ENCODE measurements at regions not wholly inside any gene's neighbourhood (a gene's known extent, or its start where the extent isn't known, plus 50 kb on each side); places are given as distances from the start of the nearest gene placed in this dataset.

DNA sequence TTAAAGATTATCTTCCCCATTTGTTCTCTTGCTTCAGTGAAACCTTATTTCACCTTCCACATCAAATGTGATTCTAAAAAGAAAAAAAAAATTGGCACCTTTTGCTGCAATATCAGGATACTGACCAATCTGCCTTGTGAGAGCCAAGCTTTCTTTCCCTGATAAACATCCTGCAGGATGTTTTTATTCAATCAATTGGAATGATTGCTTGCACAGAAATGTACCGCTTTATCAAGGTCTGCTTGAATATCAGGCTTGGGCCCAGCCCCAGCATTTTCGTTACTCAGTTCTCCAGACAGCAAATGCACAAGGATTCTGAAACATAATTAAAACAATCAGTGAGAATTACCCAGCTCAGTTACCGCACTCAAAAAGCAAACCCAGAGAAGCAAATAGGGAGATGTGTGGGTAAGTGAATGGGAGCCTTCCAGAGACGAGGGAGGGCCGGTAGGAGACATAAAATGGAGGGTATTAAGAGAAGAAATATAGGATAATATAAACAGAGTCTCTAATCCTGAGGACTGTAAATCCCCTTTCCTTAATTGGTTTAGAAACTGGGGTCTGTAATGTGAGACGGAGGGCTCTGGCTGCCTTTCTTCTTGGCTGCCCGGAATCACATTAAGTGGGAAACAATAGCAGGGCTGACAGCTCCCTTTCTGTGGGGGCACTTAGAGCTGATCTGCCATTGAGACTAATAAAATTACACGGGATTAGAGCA, 291.8 kb downstream of the ICOS start:
- DNase-seq: no peak

GRCh38 chr2:204234248-204234647, 297.7 kb downstream of the ICOS start:
- no peak for DNase-seq

- no peak for DNase-seq
Measured at GRCh38 chr2:204234879-204235278, 298.3 kb downstream of the ICOS start.

DNA sequence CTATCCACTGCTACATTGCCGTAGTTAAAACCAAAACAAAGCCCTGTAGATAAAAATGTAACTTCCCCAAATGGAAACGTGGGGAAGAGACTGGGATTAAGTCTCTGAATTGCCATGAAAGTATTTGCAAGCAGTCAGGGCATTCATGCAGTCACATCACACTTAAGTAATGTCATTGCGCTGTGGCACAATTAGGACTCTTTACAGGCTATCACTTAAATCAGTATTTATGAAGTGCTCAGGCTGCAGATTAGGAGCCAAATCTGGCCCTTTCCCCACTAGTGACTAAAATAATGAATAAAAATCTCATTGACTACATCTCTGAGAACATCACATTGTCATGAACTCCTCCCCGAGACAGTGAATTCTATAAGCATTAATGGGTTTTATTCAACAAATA, 300.9 kb downstream of the ICOS start:
- no peak for DNase-seq

GRCh38 chr2:204239411-204240165, 303.0 kb downstream of the ICOS start:
- DNase-seq: no peak

DNA sequence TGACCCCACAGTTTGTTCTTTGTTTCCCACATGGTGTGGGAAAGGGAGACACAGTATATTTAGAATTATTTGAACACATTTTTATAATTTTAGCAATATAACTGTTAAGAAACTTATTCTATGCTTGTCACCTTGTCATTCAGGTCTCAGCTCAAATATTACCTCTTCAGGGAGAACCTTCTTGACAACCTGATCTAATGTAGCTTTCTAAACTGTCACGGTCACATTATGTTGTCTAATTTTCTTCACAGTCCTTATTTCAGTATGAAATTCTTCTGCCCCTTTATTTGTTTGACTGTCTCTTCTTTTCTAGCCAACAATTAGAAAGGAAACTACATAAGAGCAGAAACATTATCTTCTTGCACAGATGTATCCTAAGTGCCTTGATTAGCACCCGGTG, 304.3 kb upstream of the PARD3B start:
- no peak for DNase-seq

GRCh38 chr2:204249437-204249836, 295.8 kb upstream of the PARD3B start:
- no peak for DNase-seq

- DNase-seq: no peak
Measured at GRCh38 chr2:204250692-204251091, 294.6 kb upstream of the PARD3B start.

DNA sequence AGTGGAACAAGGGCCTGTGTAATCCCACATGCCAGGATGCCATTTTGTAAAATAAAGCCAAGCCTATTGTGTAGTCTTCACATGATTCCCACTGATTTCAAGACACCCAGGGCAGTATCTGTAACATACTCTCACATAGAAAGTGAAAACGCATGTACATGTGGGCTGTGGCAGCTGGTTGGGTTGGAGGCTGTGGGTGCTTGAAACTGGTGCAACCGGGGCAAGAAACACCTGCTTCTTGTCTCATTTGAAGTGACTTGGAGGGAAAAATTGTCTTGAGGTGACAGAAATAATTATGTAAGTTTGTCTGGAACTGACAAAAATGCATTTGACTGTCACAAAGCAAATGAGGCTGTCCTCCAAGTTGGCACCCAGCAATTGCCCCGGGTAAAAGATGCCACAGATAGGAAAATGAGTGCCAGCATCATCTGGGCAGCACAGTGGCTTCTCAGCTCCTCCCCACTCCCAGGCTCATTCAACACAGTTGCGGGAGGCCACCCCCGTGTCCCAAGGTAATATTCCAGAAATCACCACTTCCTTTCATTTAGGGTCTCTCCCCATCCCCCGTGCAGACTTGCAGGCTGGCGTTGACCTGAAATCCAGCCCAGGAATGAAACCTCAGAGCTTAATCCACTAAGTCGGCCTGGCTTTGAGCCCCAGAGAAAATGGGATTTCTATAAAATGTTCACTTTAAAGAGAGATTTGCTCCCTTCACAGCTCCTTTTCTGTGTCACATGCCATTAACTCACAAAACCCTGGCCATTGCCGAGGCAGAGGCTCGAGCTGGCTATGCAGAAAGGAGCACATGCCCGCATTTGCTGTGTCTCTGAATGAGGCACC, 293.9 kb upstream of the PARD3B start:
- no peak for DNase-seq

- DNase-seq: no peak
Measured at GRCh38 chr2:204251998-204252376, 293.3 kb upstream of the PARD3B start.

DNA sequence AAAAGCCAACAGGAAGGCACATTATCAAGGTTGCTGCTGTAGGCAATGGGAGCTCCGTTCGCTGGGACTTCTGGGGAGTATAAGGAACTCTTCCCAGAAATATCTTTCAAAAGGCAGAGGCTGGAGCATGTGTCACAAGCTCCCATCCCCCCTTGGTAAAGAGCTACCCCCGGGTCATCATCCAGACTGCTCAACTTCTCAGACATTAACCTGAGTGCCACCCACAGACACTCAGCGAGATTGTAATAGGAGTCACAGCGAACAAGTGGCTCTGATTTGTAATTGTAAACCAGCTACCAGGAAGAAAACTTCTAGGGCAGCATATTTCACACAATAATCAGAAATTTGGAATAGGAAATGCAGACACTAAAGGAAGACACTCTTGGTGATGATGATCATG, 290.2 kb upstream of the PARD3B start:
- no peak for DNase-seq

DNA sequence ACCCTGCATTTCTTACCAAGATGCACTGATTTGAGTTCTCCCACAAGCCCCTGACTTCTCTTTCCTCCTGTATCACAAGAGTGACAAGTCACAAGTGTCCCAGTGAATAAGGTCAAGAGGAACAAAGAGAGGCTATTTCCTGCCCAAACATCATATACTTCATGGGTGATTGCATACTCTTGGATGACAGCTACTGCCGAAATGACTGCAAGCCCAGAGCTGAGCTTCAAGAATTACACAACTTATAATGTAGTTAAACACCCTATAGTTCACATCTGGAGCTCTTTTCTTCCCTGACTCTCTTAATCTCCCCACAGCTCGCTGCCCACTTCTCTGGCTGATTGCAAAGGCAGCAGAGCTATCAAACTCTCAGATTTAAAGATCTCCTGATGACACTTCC, 289.7 kb upstream of the PARD3B start:
- DNase-seq: no peak

DNA sequence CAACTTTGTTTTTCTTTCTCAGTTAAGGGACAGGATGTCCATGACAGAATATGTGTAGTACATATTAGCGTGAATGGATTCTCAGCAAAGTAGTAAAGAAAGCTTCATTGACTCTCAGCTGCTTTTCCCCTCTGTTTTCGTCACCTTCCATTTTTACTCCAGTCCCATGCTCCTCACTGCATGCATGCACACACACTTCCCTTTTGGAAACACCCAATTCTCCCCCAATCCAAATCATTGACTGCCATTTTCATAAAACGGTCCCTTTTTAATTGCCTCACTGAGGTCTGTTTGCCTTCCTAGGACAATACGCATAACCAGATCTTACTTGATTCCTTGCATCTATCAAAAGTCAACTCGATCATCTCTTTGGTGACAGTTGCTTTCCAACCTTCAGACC, 287.5 kb upstream of the PARD3B start:
- no peak for DNase-seq

DNA sequence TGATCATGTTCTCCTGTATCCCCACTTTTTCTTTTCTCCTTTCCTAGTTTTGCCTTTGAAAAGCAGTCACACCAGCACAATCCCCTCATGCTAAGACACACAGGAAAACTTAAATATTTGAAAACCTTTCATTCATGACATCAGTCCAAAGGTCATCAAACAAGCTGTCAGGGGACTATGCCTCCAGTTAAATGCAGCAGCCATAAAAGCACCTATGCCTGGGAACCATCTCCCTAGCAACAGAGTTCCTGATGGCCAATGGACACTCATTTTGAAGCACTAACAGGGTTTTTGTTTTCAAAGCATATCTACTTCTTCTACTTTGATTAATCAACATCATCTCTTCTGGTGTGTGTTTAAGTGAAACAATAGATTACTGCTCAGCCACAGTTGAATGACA, 286.4 kb upstream of the PARD3B start:
- no peak for DNase-seq

DNA sequence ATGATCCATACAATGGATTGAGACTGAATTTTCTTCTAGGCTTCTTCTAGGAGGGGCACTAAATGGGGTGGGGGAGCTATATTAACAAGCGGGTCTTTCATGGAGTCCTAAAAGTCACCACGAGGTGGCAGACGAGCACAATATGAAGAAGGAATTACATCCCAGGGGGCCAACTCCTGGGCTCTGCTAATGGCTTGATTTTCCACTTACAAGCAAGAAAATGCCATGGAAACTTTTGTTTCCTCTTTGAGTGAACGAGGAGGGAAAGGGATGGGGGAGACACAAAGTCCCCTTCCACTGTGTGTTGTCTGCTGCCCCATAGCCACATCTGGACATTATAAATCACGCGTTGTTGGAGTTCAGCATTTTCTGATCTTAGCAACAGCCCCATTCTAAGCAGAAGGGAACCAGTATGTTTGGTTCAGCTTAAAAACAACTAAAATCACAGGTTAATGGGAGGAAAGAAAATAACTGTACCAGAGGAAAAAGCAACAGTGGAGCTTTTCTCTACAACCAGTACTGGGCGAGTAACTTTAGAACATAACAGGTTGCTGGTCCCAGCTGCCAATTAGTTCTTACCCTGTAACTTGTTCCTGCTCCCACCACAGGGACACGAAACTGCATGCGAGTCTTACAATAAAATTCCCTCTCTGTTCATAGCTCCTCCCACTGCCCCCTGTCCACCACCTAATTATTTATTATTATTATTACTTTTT, 285.0 kb upstream of the PARD3B start:
- peak; percentile 87 for DNase-seq

GRCh38 chr2:204260901-204261300, 284.4 kb upstream of the PARD3B start:
- no peak for DNase-seq

- no peak for DNase-seq
Measured at GRCh38 chr2:204261846-204262245, 283.4 kb upstream of the PARD3B start.

- DNase-seq: no peak
Measured at GRCh38 chr2:204264085-204264553, 281.2 kb upstream of the PARD3B start.

DNA sequence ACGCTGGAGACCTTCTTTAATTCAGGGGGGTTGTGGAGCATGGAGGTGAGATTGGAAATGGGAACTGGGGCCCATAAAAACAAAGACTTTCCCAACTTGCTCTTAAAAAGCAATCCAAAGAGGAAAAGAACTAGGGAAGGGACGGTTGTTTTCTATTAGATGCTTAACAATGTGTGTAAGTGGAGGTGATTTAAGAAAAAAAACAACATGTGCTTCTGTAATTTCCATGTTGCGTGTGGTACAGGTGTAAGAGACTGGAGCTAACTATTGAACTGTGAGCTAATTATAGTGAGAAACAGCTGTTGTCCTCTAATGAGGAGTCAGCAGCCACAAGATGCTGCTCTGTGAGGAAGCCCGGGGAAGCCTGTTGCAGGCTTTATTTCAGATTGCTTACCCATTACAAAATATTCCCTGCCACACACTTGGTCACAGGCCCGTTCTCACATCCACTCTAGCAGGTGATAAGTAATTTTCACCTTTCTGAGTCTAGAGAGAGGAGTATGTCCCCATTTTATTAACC, 280.6 kb upstream of the PARD3B start:
- no peak for DNase-seq

DNA sequence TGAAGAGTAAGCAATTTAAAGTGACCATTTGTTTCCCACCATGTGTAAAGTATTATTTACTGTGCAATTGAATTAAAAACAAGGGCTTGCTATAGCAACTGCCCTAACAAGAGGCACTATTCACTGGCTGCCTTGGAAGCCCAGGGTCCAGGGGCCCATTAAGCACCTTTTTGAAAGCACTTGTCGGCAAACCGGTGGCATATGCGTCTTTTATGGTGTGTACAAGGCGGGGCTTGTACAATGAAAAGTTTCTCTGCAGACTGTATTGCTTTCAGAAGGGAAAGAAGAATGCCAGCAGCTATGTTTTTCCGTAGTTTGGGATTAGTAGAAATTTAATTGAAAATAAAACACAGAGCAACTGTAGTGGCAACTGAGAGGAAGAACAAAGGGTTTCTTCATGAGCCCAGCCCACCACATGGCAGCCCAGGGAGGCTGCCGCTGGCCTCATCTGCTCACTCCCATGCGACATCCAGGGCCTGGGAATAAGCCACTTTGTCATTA, 279.5 kb upstream of the PARD3B start:
- DNase-seq: no peak

- DNase-seq: no peak
Measured at GRCh38 chr2:204268458-204268857, 276.8 kb upstream of the PARD3B start.

- no peak for DNase-seq
Measured at GRCh38 chr2:204268971-204269370, 276.3 kb upstream of the PARD3B start.

Data from muscle of arm (tissue), 1 donor.